Liver (tissue), 3 donors: ENCODE measurements at regions not wholly inside any gene's neighbourhood (a gene's known extent, or its start where the extent isn't known, plus 50 kb on each side); places are given as distances from the start of the nearest gene placed in this dataset.

Source experiments
- EGR1 ChIP-seq, 2 donors: IDR thresholded peaks; 2 replicates each; pipeline ENCODE4 v1.6.1; 2016 to 2018; ENCODE audit warnings: antibody characterized with exemption in 2 of 2, low read depth in 2 of 2
- FOXA1 ChIP-seq: IDR thresholded peaks from 2 replicates; pipeline ENCODE4 v1.6.1; 2016; ENCODE audit warnings: antibody characterized with exemption
- JUND ChIP-seq, 2 donors: IDR thresholded peaks; 2 replicates each; pipeline ENCODE4 v1.6.1; 2016; ENCODE audit warnings: antibody characterized with exemption in 2 of 2
- NR2F2 ChIP-seq: IDR thresholded peaks from 2 replicates; pipeline ENCODE4 v1.6.1; 2016; ENCODE audit warnings: antibody characterized with exemption
- RAD21 ChIP-seq, 2 donors: IDR thresholded peaks; 2 replicates each; pipeline ENCODE4 v1.6.1; 2016; ENCODE audit warnings: antibody characterized with exemption in 2 of 2, mild to moderate bottlenecking in 2 of 2
- REST ChIP-seq: IDR thresholded peaks from 2 replicates; pipeline ENCODE4 v1.6.1; 2016; ENCODE audit warnings: antibody characterized with exemption, mild to moderate bottlenecking
- SP1 ChIP-seq: IDR thresholded peaks from 2 replicates; pipeline ENCODE4 v1.6.1; 2018; ENCODE audit warnings: antibody characterized with exemption, mild to moderate bottlenecking
- TAF1 ChIP-seq: conservative IDR thresholded peaks from 2 replicates; pipeline ENCODE4 v1.6.1; 2016; ENCODE audit warnings: antibody characterized with exemption, mild to moderate bottlenecking
- TF ChIP-seq, protein P1 (sequence below): fragments of 150-350 bp; IDR thresholded peaks from 2 replicates; pipeline ENCODE4 v1.5.1; 2017; ENCODE audit warnings: improper control_type of control experiment, low read depth, low read length; ENCODE audit not compliant: missing input control
- donor health status: healthy.
- donor health status: healthy.

DNA sequence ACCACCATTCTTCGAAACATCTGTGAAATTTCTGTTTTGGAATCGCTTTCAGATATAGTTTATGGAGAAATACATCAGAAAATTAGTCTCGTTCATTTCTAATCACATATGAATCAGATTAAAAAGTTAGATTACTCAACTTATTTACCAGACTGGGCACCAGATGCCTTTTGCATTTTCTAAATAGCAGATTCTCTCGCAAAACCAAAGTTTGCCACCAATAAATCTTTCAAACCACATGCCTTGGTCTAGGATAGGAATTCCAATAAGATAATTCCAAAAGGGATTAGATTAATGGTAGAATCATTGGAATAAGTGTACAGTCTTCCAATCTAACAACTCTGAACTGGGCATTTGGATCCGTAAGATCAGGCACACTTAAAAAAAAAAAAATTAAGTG lies 160.4 kb upstream of the TAB2 start:
- TF ChIP-seq FOXA1 (no peak), EGR1 (IDR thresholded peaks at IDR 0.05; ENCODE audit: low read depth in 2 of 2) (no peak), JUND (IDR thresholded peaks at IDR 0.05) (no peak), RAD21 (IDR thresholded peaks at IDR 0.05) (no peak), REST (no peak), SP1 (no peak), NR2F2 (no peak), TAF1 (no peak)
- TF ChIP-seq, protein P1, sequence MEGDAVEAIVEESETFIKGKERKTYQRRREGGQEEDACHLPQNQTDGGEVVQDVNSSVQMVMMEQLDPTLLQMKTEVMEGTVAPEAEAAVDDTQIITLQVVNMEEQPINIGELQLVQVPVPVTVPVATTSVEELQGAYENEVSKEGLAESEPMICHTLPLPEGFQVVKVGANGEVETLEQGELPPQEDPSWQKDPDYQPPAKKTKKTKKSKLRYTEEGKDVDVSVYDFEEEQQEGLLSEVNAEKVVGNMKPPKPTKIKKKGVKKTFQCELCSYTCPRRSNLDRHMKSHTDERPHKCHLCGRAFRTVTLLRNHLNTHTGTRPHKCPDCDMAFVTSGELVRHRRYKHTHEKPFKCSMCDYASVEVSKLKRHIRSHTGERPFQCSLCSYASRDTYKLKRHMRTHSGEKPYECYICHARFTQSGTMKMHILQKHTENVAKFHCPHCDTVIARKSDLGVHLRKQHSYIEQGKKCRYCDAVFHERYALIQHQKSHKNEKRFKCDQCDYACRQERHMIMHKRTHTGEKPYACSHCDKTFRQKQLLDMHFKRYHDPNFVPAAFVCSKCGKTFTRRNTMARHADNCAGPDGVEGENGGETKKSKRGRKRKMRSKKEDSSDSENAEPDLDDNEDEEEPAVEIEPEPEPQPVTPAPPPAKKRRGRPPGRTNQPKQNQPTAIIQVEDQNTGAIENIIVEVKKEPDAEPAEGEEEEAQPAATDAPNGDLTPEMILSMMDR, result no peak
